GM12892 (cell line): ENCODE measurements at regions not wholly inside any gene's neighbourhood (a gene's known extent, or its start where the extent isn't known, plus 50 kb on each side); places are given as distances from the start of the nearest gene placed in this dataset.

Experiments
- POLR2A ChIP-seq: IDR thresholded peaks from 2 replicates; pipeline ENCODE4 v1.6.1; 2011; ENCODE audit warnings: low read depth, low read length, control low read depth
- POLR2AphosphoS5 ChIP-seq: IDR thresholded peaks from 2 replicates; pipeline ENCODE4 v1.6.1; 2011; ENCODE audit warnings: low read depth, low read length, control low read depth

DNA sequence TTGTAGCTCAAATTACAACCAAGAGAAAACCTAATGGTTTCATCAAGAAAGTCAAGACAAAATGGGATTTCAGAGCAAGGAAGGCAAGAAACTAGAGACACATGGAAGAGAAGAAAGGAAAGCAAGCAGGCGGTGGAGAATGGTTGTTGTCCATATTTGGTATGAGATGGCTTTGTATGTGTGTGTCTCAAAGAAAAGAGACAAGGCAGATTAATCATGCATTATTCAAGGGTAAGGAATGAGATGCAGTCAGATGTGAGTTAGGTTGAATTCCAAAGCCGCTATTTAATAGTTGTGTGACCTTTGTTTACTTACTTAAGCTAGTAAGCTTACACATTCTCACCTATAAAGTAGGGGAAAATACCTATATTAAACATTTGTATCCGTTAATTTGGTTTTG, 1029.6 kb downstream of the CDH11 start:
- no peak for TF ChIP-seq POLR2AphosphoS5
- no peak for TF ChIP-seq POLR2A
